ENCODE measurements at regions not wholly inside any gene's neighbourhood (a gene's known extent, or its start where the extent isn't known, plus 50 kb on each side); places are given as distances from the start of the nearest gene placed in this dataset.

GRCh38 chr22:49101225-49101624, 726.4 kb downstream of the BRD1 start:
- TF ChIP-seq ZC3H10 (CRISPR knock-in tag; IDR thresholded peaks at IDR 0.05) (no peak), PATZ1 (CRISPR knock-in tag; IDR thresholded peaks at IDR 0.05; ENCODE audit: borderline replicate concordance) (no peak), ZNF565 (CRISPR knock-in tag; conservative IDR thresholded peaks at IDR 0.05; ENCODE audit: low read depth) (no peak), CREB5 (CRISPR knock-in tag; IDR thresholded peaks at IDR 0.05; ENCODE audit: low read depth) (no peak), OSR1 (CRISPR knock-in tag; IDR thresholded peaks at IDR 0.05) (no peak), TOX (CRISPR knock-in tag; IDR thresholded peaks at IDR 0.05; ENCODE audit: borderline replicate concordance) (no peak), TSHZ2 (CRISPR knock-in tag; IDR thresholded peaks at IDR 0.05) (no peak), ZNF70 (CRISPR knock-in tag; IDR thresholded peaks at IDR 0.05) (no peak), PPARA (CRISPR knock-in tag; IDR thresholded peaks at IDR 0.05; ENCODE audit: borderline replicate concordance) (no peak), BACH2 (CRISPR knock-in tag; IDR thresholded peaks at IDR 0.05; ENCODE audit: borderline replicate concordance) (no peak)

Measured in SK-N-SH treated with all-trans-retinoic acid at 6 μM for 48 hours (cell line).